ENCODE measurements at regions not wholly inside any gene's neighbourhood (a gene's known extent, or its start where the extent isn't known, plus 50 kb on each side); places are given as distances from the start of the nearest gene placed in this dataset.
A peak's percentile ranks its signal among the peaks of the same experiment; 100 is the strongest.
"Not testable (repeated sequence)": the region's sequence is repeated elsewhere in the genome, so short reads cannot be mapped to it uniquely, and the experiment has no call there.

DNA sequence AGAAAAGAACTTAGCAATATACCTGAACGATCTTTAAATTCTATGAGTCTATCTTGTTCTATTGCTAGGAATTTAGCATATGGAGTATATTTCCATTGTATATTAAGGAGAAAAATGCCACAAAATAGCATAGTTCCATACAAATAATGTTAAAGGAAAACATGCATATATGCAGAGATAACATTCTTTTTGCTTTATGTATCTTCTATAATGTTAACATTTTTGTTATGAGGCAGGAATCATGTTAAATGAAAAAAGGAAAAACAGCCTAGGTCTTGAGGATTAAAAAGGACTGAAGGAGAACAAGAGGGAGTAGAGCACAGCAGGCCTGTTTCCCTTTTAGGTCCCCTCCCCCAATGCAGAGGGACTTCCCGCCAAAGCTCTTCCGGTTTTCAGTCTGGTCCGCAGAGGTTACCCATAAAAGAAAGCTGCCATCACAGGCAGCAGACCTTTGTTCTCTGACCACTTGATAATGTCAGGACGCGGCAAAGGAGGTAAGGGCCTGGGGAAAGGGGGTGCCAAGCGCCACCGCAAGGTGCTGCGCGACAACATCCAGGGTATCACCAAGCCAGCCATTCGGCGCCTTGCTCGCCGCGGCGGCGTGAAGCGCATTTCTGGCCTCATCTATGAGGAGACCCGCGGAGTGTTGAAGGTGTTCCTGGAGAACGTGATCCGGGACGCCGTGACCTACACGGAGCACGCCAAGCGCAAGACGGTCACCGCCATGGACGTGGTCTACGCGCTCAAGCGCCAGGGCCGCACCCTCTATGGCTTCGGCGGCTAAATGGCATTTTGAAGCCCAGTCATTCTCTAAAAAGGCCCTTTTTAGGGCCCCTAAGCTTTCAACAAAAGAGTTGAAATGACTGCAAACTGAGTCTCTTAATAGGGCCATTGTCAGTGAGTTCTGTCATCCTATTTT is 108.4 kb upstream of the PRSS16 start:
- no peaks in the 10 kb centered on the region for H3K9me3 ChIP-seq
- DNase-seq (ENCODE audit: low spot score in 2 of 2), result peak in 1 of 2 donors; percentile 41
- H3K27me3 ChIP-seq, result peaks cover 0 to 13% of the 10 kb centered on the region in 2 donors
- 7 to 10% methylated on average over 29 to 36 of the region's 36 CpGs for whole genome bisulfite sequencing, 2 donors
- peaks cover 0 to 12% (median 4%) of the 10 kb centered on the region in 4 donors for H3K4me1 ChIP-seq
- H3K4me3 ChIP-seq, result peak overlapping the region; percentile 27 to 62 (median 52)
- peak overlapping the region; percentile 29 to 87 (median 83) for H3K27ac ChIP-seq
- TF ChIP-seq POLR2A (IDR thresholded peaks at IDR 0.05) (peak; percentile 10 to 35), CTCF (IDR thresholded peaks at IDR 0.05) (no peak), EP300 (IDR thresholded peaks at IDR 0.05) (peak in 1 of 2 donors; percentile 79)
- no peaks in the 10 kb centered on the region for H3K36me3 ChIP-seq

DNA sequence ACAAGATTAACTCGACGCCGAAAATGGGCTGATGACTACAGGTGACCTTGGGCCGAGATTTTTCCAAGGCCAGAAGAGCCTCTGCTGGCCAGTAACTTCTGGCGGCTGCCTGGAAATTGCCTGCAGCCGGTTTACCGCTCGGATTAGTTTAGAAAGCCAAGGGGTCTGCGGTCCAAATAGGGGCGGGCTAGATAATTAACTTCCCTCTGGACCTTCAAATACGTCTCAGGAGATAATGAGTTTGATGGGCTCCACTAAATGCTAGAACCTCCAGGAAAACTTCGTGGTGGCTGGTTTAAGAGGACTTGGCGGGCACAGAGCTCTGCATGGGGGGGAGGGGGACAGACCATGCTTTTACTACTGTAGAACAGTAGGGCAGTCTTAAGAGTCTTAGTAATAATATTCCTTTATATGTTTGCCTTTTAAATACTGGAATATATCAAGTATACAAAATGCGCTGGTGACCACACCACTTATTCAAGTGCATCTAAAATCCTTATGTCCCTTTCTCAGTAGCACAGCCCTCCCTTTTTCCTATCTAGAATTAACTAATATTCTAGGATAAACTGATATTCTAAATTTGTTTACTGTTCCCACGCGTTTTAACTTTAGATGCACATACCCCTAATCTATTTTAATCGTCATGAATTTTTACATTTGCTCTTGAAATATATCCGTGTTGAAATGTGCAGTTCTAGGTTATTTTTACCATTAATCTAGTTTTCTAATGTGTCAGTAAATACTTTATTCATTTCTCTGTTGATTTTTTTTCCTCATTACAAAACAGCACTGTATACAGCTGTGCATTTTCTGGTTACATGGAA is 107.5 kb upstream of the PRSS16 start:
- no peaks in the 10 kb centered on the region for H3K36me3 ChIP-seq
- H3K9me3 ChIP-seq, result no peaks in the 10 kb centered on the region
- DNase-seq (ENCODE audit: low spot score in 2 of 2), result no peak
- H3K4me3 ChIP-seq, result peak overlapping the region; percentile 27 to 62 (median 52)
- TF ChIP-seq EP300 (IDR thresholded peaks at IDR 0.05) (no peak), POLR2A (IDR thresholded peaks at IDR 0.05) (no peak), CTCF (IDR thresholded peaks at IDR 0.05) (no peak)
- WGBS, 2 donors, result 18% methylated on average over 18 of the region's 18 CpGs
- peaks cover 0 to 19% (median 9%) of the 10 kb centered on the region in 4 donors for H3K4me1 ChIP-seq
- peaks cover 0 to 13% of the 10 kb centered on the region in 2 donors for H3K27me3 ChIP-seq
- peak overlapping the region in 3 of 4 donors; percentile 81 to 87 (median 85) for H3K27ac ChIP-seq

DNA sequence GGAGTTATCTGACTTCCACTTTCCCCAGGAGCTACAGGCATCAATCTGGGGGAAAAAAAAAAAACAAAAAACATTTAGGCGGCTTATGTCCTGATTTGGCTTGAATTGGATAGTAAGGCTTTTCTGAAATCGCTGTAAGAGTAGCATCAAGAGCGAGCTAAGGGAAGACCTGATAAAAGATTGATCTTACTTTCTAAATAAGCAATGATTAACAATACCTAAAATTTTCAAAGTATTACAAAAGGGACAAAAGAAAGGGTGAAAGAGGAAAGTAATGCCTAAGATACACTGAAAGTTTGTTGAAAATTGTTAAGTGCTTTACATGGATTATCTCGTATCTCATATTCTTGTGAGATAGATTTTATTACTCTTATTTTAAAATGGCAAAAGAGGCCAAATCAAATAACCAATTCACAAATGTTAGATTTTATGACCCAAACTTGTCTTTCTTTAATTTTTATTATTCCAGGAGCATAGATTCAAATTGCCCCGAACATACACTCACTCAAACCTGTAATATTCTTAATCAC is 106.4 kb upstream of the PRSS16 start:
- Histone ChIP-seq H3K4me3 (no peak overlapping the region), H3K36me3 (no peaks in the 10 kb centered on the region), H3K27me3 (peaks cover 0 to 13% of the 10 kb centered on the region in 2 donors), H3K27ac (no peak overlapping the region), H3K9me3 (no peaks in the 10 kb centered on the region), H3K4me1 (peaks cover 0 to 24% (median 9%) of the 10 kb centered on the region in 4 donors)
- 81 to 85% methylated on average over 5 of the region's 5 CpGs for whole genome bisulfite sequencing, 2 donors
- no peak for TF ChIP-seq EP300 (IDR thresholded peaks at IDR 0.05)
- TF ChIP-seq POLR2A (IDR thresholded peaks at IDR 0.05), result no peak
- TF ChIP-seq CTCF (IDR thresholded peaks at IDR 0.05), result no peak
- DNase-seq (ENCODE audit: low spot score in 2 of 2), result no peak

DNA sequence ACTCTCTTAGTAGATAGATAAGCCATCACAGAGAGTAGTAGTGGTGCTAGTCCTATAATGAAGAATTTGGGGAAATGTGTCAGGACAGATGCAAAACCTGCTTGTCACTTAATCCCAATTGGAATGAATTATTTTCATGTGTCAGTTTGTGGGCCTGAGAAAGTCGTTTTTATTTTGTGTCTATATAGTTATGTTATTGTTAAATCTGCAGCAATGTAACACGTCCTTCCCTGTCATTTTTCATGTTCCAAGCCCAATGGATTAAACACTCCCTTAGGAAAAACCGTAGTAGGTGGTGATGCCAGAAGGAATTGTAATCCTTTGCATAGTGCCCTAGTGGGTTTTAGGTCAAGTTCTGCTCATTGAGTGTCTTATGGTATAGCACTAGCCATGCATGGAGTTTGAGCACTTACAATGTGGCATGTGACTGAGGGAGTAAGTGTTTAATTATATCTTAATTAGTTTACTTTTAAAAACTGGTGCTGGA is 105.9 kb upstream of the PRSS16 start:
- H3K4me3 ChIP-seq, result no peak overlapping the region
- H3K9me3 ChIP-seq, result no peaks in the 10 kb centered on the region
- TF ChIP-seq EP300 (IDR thresholded peaks at IDR 0.05) (no peak), POLR2A (IDR thresholded peaks at IDR 0.05) (no peak), CTCF (IDR thresholded peaks at IDR 0.05) (no peak)
- no peak for DNase-seq (ENCODE audit: low spot score in 2 of 2)
- peaks cover 0 to 13% of the 10 kb centered on the region in 2 donors for H3K27me3 ChIP-seq
- 58 to 62% methylated on average over 3 of the region's 3 CpGs for WGBS, 2 donors
- no peaks in the 10 kb centered on the region for H3K36me3 ChIP-seq
- H3K27ac ChIP-seq, result no peak overlapping the region
- H3K4me1 ChIP-seq, result peaks cover 0 to 24% (median 9%) of the 10 kb centered on the region in 4 donors

DNA sequence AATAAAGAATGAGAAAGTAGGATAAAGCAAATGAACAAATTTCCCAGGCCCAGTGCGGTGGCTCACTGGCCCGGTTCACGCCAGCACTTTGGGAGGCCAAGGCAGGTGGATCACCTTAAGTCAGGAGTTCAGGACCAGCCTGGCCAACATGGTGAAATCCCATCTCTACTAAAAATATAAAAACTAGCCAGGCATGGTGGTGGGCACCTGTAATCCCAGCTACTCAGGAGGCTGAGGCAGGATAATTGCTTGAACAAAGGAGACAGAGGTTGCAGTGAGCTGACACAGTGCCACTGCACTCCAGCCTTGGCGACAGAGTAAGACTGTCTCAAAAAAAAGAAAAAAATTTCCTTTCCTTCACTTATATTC is 104.5 kb upstream of the PRSS16 start:
- H3K27ac ChIP-seq; H3K9me3 ChIP-seq; H3K36me3 ChIP-seq; H3K4me3 ChIP-seq; DNase-seq (ENCODE audit: low spot score in 2 of 2): not testable (repeated sequence)
- peaks cover 0 to 13% of the 10 kb centered on the region in 2 donors for H3K27me3 ChIP-seq
- peaks cover 0 to 30% (median 9%) of the 10 kb centered on the region in 4 donors for H3K4me1 ChIP-seq
- 96 to 99% methylated on average over 4 of the region's 4 CpGs for WGBS, 2 donors

Measured in tibial nerve (tissue), 4 donors.